Coronary artery (tissue), 2 donors: ENCODE measurements at regions not wholly inside any gene's neighbourhood (a gene's known extent, or its start where the extent isn't known, plus 50 kb on each side); places are given as distances from the start of the nearest gene placed in this dataset.
"Not testable (repeated sequence)": the region's sequence is repeated elsewhere in the genome, so short reads cannot be mapped to it uniquely, and the experiment has no call there.

Source experiments
- DNase-seq: peaks from one replicate; pipeline ENCODE4 v3.0.0-alpha.2; 2017; ENCODE audit warnings: low spot score
- H3K27ac ChIP-seq, 2 donors: fragments of 200-600 bp; sonication (generic); one replicate each; pipeline ENCODE4 v1.5.1; 2016 to 2019
- H3K4me3 ChIP-seq: fragments of 200-600 bp; sonication (generic); 2 replicates; pipeline ENCODE4 v1.5.1; 2016; ENCODE audit warnings: mild to moderate bottlenecking, moderate library complexity
- CTCF ChIP-seq: fragments of 200-600 bp; sonication (generic); IDR thresholded peaks from one replicate; pipeline ENCODE4 v1.5.1; 2019; ENCODE audit warnings: antibody characterized with exemption

GRCh38 chr4:181834071-181834470 lies 409.1 kb upstream of the TENM3 start:
- TF ChIP-seq CTCF: no peak
- DNase-seq: no peak
- Histone ChIP-seq H3K27ac (no peak overlapping the region), H3K4me3 (no peak overlapping the region)

GRCh38 chr4:181835348-181835747 lies 407.9 kb upstream of the TENM3 start:
- Histone ChIP-seq H3K4me3 (no peak overlapping the region), H3K27ac (no peak overlapping the region)
- DNase-seq: no peak
- no peak for TF ChIP-seq CTCF

- no peak for TF ChIP-seq CTCF
- no peak overlapping the region for H3K27ac ChIP-seq
- no peak overlapping the region for H3K4me3 ChIP-seq
- no peak for DNase-seq
These were observed 404.9 kb upstream of the TENM3 start for GRCh38 chr4:181838253-181838652.

GRCh38 chr4:181843797-181844196 lies 399.4 kb upstream of the TENM3 start:
- H3K27ac ChIP-seq, H3K4me3 ChIP-seq, DNase-seq: not testable (repeated sequence)

GRCh38 chr4:181845617-181846016 lies 397.6 kb upstream of the TENM3 start:
- no peak overlapping the region for H3K4me3 ChIP-seq
- no peak for TF ChIP-seq CTCF
- H3K27ac ChIP-seq: no peak overlapping the region
- DNase-seq: no peak

GRCh38 chr4:181846934-181847333 lies 396.3 kb upstream of the TENM3 start:
- Histone ChIP-seq H3K4me3 (no peak overlapping the region), H3K27ac (no peak overlapping the region)
- TF ChIP-seq CTCF: no peak
- no peak for DNase-seq

GRCh38 chr4:181848357-181848756 lies 394.8 kb upstream of the TENM3 start:
- no peak for DNase-seq
- Histone ChIP-seq H3K4me3 (no peak overlapping the region), H3K27ac (no peak overlapping the region)
- TF ChIP-seq CTCF: no peak

GRCh38 chr4:181849472-181849871 lies 393.7 kb upstream of the TENM3 start:
- no peak for TF ChIP-seq CTCF
- DNase-seq: no peak
- Histone ChIP-seq H3K27ac (no peak overlapping the region), H3K4me3 (no peak overlapping the region)
